Ishikawa (cell line): ENCODE measurements at regions not wholly inside any gene's neighbourhood (a gene's known extent, or its start where the extent isn't known, plus 50 kb on each side); places are given as distances from the start of the nearest gene placed in this dataset.

ENCODE experiments used
- CEBPB ChIP-seq: IDR thresholded peaks from 2 replicates; pipeline ENCODE4 v1.6.1; 2012
- CREB1 ChIP-seq: IDR thresholded peaks from 2 replicates; pipeline ENCODE4 v1.6.1; 2012; ENCODE audit warnings: low read depth
- EGR1 ChIP-seq: IDR thresholded peaks from 2 replicates; pipeline ENCODE4 v1.6.1; 2012
- EP300 ChIP-seq: IDR thresholded peaks from 2 replicates; pipeline ENCODE4 v1.6.1; 2012; ENCODE audit warnings: borderline replicate concordance
- FOXM1 ChIP-seq: IDR thresholded peaks from 2 replicates; pipeline ENCODE4 v1.6.1; 2012; ENCODE audit warnings: low read depth, borderline replicate concordance
- MAX ChIP-seq: IDR thresholded peaks from 2 replicates; pipeline ENCODE4 v1.6.1; 2012
- NFIC ChIP-seq: IDR thresholded peaks from 2 replicates; pipeline ENCODE4 v1.6.1; 2012
- RAD21 ChIP-seq: IDR thresholded peaks from 2 replicates; pipeline ENCODE4 v1.6.1; 2012; ENCODE audit warnings: low read depth
- REST ChIP-seq: IDR thresholded peaks from 2 replicates; pipeline ENCODE4 v1.6.1; 2012; ENCODE audit warnings: low read depth, mild to moderate bottlenecking
- TAF1 ChIP-seq: IDR thresholded peaks from 2 replicates; pipeline ENCODE4 v1.6.1; 2012; ENCODE audit warnings: low read depth, mild to moderate bottlenecking
- TCF12 ChIP-seq: IDR thresholded peaks from 2 replicates; pipeline ENCODE4 v1.6.1; 2012; ENCODE audit warnings: low read depth
- USF1 ChIP-seq: IDR thresholded peaks from 2 replicates; pipeline ENCODE4 v1.6.1; 2012
- YY1 ChIP-seq: IDR thresholded peaks from 2 replicates; pipeline ENCODE4 v1.6.1; 2012; ENCODE audit warnings: low read depth
- ZBTB7A ChIP-seq: IDR thresholded peaks from 2 replicates; pipeline ENCODE4 v1.6.1; 2012; ENCODE audit warnings: low read depth

GRCh38 chr6:17032988-17033634 is 68.7 kb upstream of the STMND1 start:
- no peak for TF ChIP-seq CEBPB
- no peak for TF ChIP-seq CREB1
- TF ChIP-seq EGR1 = no peak
- no peak for TF ChIP-seq EP300
- no peak for TF ChIP-seq REST
- TF ChIP-seq MAX = peak; percentile 54
- no peak for TF ChIP-seq RAD21
- peak; percentile 55 for TF ChIP-seq USF1
- TF ChIP-seq TCF12 = no peak
- TF ChIP-seq TAF1 = no peak
- TF ChIP-seq NFIC = peak; percentile 78
- TF ChIP-seq YY1 = no peak
- TF ChIP-seq FOXM1 = no peak
- TF ChIP-seq ZBTB7A = no peak
